ENCODE measurements at regions not wholly inside any gene's neighbourhood (a gene's known extent, or its start where the extent isn't known, plus 50 kb on each side); places are given as distances from the start of the nearest gene placed in this dataset.

GRCh38 chr4:65033899-65034298, 624.6 kb upstream of the TECRL start:
- no peak for TF ChIP-seq POLR2A (IDR thresholded peaks at IDR 0.05)
- no peak for TF ChIP-seq CTCF (IDR thresholded peaks at IDR 0.05)
- TF ChIP-seq EP300 (IDR thresholded peaks at IDR 0.05), result no peak
- no peak for TF ChIP-seq POLR2AphosphoS5 (IDR thresholded peaks at IDR 0.05)
